ENCODE measurements at regions not wholly inside any gene's neighbourhood (a gene's known extent, or its start where the extent isn't known, plus 50 kb on each side); places are given as distances from the start of the nearest gene placed in this dataset.

- no peak for DNase-seq
Measured at GRCh38 chr1:80249699-80250098, 1243.2 kb upstream of the ADGRL4 start.

GRCh38 chr1:80248886-80249285 lies 1242.4 kb upstream of the ADGRL4 start:
- DNase-seq, result no peak

- no peak for DNase-seq
Measured at GRCh38 chr1:80245813-80246212, 1239.3 kb upstream of the ADGRL4 start.

GRCh38 chr1:80244372-80244771 lies 1237.8 kb upstream of the ADGRL4 start:
- DNase-seq, result no peak

- DNase-seq, result no peak
Measured at GRCh38 chr1:80241566-80241965, 1235.0 kb upstream of the ADGRL4 start.

GRCh38 chr1:80225510-80225909 lies 1219.0 kb upstream of the ADGRL4 start:
- DNase-seq, result no peak

GRCh38 chr1:80221319-80221718 lies 1214.8 kb upstream of the ADGRL4 start:
- DNase-seq, result no peak

- DNase-seq, result no peak
Measured at GRCh38 chr1:80218112-80218511, 1211.6 kb upstream of the ADGRL4 start.

- DNase-seq, result peak; percentile 20
Measured at GRCh38 chr1:80217377-80217986, 1211.0 kb upstream of the ADGRL4 start.

GRCh38 chr1:80214888-80215540 lies 1208.5 kb upstream of the ADGRL4 start:
- no peak for DNase-seq

- no peak for DNase-seq
Measured at GRCh38 chr1:80212948-80213347, 1206.4 kb upstream of the ADGRL4 start.

GRCh38 chr1:80211691-80212380 lies 1205.3 kb upstream of the ADGRL4 start:
- DNase-seq, result no peak

- no peak for DNase-seq
Measured at GRCh38 chr1:80202118-80202517, 1195.6 kb upstream of the ADGRL4 start.

- no peak for DNase-seq
Measured at GRCh38 chr1:80194221-80194620, 1187.7 kb upstream of the ADGRL4 start.

GRCh38 chr1:80181418-80181817 lies 1174.9 kb upstream of the ADGRL4 start:
- no peak for DNase-seq

- no peak for DNase-seq
Measured at GRCh38 chr1:80171631-80172030, 1165.1 kb upstream of the ADGRL4 start.

GRCh38 chr1:80170811-80171485 lies 1164.4 kb upstream of the ADGRL4 start:
- no peak for DNase-seq

GRCh38 chr1:80164150-80164549 lies 1157.6 kb upstream of the ADGRL4 start:
- DNase-seq, result no peak

GRCh38 chr1:80163686-80164085 lies 1157.2 kb upstream of the ADGRL4 start:
- no peak for DNase-seq

- DNase-seq, result no peak
Measured at GRCh38 chr1:80158771-80159170, 1152.2 kb upstream of the ADGRL4 start.

GRCh38 chr1:80158266-80158665 lies 1151.7 kb upstream of the ADGRL4 start:
- no peak for DNase-seq

- no peak for DNase-seq
Measured at GRCh38 chr1:80155371-80155770, 1148.8 kb upstream of the ADGRL4 start.

GRCh38 chr1:80154176-80154575 lies 1147.6 kb upstream of the ADGRL4 start:
- DNase-seq, result no peak

All from right kidney (tissue), 1 donor.